Heart right ventricle (tissue), 16 donors: ENCODE measurements at regions not wholly inside any gene's neighbourhood (a gene's known extent, or its start where the extent isn't known, plus 50 kb on each side); places are given as distances from the start of the nearest gene placed in this dataset.

ENCODE experiments used
- ATAC-seq, 8 donors: fragments of 200-7000 bp; cut with Tn5 transposase; one replicate each; pipeline ENCODE4 v1.9.1; 2020; ENCODE audit warnings: mild to moderate bottlenecking in 8 of 8, moderate library complexity in 8 of 8, moderate number of reproducible peaks in 1 of 8
- DNase-seq, 2 donors: peaks; one replicate each; pipeline ENCODE4 v3.0.0-alpha.2; 2020
- H3K27ac ChIP-seq, 10 donors: fragments of 200-600 bp; sonication (generic) in 2 of 10; one replicate each; pipeline versions ENCODE4 v1.5.0 to v1.8.0; 2020 to 2022; ENCODE audit warnings: mild to moderate bottlenecking in 3 of 10
- H3K27me3 ChIP-seq, 7 donors: fragments of 200-600 bp; one replicate each; pipeline ENCODE4 v1.8.0; 2021 to 2022; ENCODE audit warnings: mild to moderate bottlenecking in 2 of 7
- H3K36me3 ChIP-seq, 9 donors: fragments of 200-600 bp; sonication (generic) in 1 of 9; one replicate each; pipeline versions ENCODE4 v1.5.0 to v1.8.0; 2020 to 2022; ENCODE audit warnings: mild to moderate bottlenecking in 2 of 9
- H3K4me1 ChIP-seq, 9 donors: fragments of 200-600 bp; sonication (generic) in 1 of 9; one replicate each; pipeline versions ENCODE4 v1.5.0 to v1.8.0; 2020 to 2022; ENCODE audit warnings: mild to moderate bottlenecking in 4 of 9
- H3K4me3 ChIP-seq, 10 donors: fragments of 200-600 bp; sonication (generic) in 2 of 10; one replicate each; pipeline versions ENCODE4 v1.5.0 to v1.8.0; 2020 to 2022; ENCODE audit warnings: mild to moderate bottlenecking in 7 of 10, moderate library complexity in 2 of 10
- H3K9me3 ChIP-seq, 11 donors: fragments of 200-600 bp in 10 of 11; sonication (generic) in 2 of 11; one replicate each; pipeline versions ENCODE4 v1.5.0 to v1.8.0; 2013 to 2022; ENCODE audit warnings: mild to moderate bottlenecking in 2 of 11, control low read depth in 1 of 11, moderate library complexity in 1 of 11
- CTCF ChIP-seq, 9 donors: fragments of 200-600 bp; sonication (generic) in 2 of 9; IDR thresholded peaks; one replicate each; pipeline versions ENCODE4 v1.5.0 to v1.8.0; 2021 to 2022; ENCODE audit warnings: antibody characterized with exemption in 9 of 9, mild to moderate bottlenecking in 5 of 9, moderate library complexity in 1 of 9
- WGBS, 2 donors: extraction: QIAGEN DNeasy Blood & Tissue Kit; methylation state at CpG; one replicate each; pipeline ENCODE4 v1.1.7; 2013; ENCODE audit warnings: inconsistent platforms in 1 of 2; 5-methylcytosine and 5-hydroxymethylcytosine counted together
- intact Hi-C, 10 donors: fragments of 100-400 bp; cut with DNase I; formaldehyde crosslinking; loops; one replicate each; pipeline versions ENCODE4 v1.11.1 to v1.14.2; 2022
- donor health status: Arrhythmogenic right ventricular cardiomyopathy.
- donor health status: ischemic (EF 13 %, LVEDD 7.1; RV severe dilation, severe dysfunction).
- donor health status: healthy with polysubstance abuse.
- donor health status: DM: no; HTN: yes; CAD: no.
- donor health status: DM: no; HTN: no; CAD: no.
- donor health status: ischemic (EF 25% LVEDD 6.9; RV normal size, moderate dysfunction).
- donor health status: ischemic (EF 25% LVEDD 5.7; RV mildly dilated, moderate dysfunction).
- donor health status: healthy.
- donor health status: DM: yes; HTN: yes; CAD: no.
- donor health status: Ischemic cardiomyopathy.
- donor health status: ischemic (EF 35%, LVEDD 5.7; RV mildly dilated, moderate dysfunction).
- donor health status: nonischemic (EF 11% LVEDD 7.7; RV severe dilation, severe dysfunction).
- donor health status: DM: yes; HTN: yes; CAD: no.
- donor health status: PGD.
- donor health status: ischemic (EF 29% LVEDD 5.4; RV normal size, mild dysfunction).
- donor health status: nonischemic (EF 23%, LVEDD 6.1; RV moderate dilation, normal function).

DNA sequence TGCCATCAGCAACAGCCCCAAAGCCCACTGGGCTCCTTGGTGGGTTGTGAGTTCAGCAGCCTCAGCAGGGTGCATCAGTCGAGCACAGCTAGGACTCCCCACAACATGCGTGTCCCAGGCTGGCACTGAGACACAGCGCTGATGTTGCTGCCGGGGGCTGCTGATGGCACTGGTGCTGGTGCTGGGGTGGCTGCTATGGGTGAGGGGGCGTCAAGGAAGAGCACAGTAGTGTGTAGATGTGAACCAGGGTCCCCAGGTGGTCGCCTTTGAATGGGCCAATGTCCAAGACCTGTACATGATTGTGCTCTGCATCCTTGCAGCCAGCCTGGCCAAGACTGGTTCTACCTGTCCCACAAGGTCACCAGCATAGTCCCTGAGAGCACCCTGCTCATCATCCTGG lies 121.3 kb upstream of the SERPIND1 start:
- TF ChIP-seq CTCF (IDR thresholded peaks at IDR 0.05): no peak
- 87 to 93% methylated on average over 6 of the region's 6 CpGs for WGBS, 2 donors
- Histone ChIP-seq H3K36me3 (no peaks in the 10 kb centered on the region), H3K27me3 (no peaks in the 10 kb centered on the region), H3K9me3 (no peaks in the 10 kb centered on the region), H3K4me3 (no peak overlapping the region), H3K27ac (no peak overlapping the region), H3K4me1 (no peaks in the 10 kb centered on the region)
- no peak for DNase-seq
- no peak for ATAC-seq
- intact Hi-C loops: no loop called here

- H3K4me1 ChIP-seq: no peaks in the 10 kb centered on the region
- no peaks in the 10 kb centered on the region for H3K36me3 ChIP-seq
- DNase-seq: no peak
- peaks cover 0 to 3% (median 0%) of the 10 kb centered on the region in 7 donors for H3K27me3 ChIP-seq
- no peak overlapping the region for H3K4me3 ChIP-seq
- no peak overlapping the region for H3K27ac ChIP-seq
- intact Hi-C loops: no loop called here
- WGBS, 2 donors: 81 to 91% methylated on average over 7 of the region's 7 CpGs
- no peak for TF ChIP-seq CTCF (IDR thresholded peaks at IDR 0.05)
- ATAC-seq: no peak
- no peaks in the 10 kb centered on the region for H3K9me3 ChIP-seq
Observed at GRCh38 chr22:20653012-20653794, 120.7 kb upstream of the SERPIND1 start.

DNA sequence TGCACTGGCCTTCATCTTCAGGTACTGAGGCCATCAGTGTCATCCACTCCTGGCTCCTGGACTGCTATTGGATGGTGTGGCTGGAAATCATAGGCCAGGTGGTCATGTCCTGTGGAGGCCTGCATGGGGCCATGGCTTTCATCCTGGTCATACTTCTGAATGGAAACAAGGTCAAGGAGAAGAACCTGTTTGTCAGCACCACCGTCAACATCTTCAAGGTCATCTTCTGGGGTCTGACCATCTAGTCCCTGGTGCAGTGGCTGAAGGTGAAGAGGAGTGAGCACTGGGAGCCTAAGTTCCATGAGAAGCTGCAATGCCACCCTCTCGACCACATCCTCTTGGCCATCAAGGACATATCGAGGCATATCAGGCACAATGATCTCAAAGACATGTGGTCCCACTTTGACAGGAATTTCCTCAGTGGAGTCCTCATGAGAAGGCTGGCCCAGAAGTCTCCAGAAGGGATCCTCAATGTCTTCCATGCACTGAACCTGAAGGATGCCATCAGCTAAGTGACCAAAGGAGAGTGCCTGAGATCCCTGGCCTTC lies 120.0 kb upstream of the SERPIND1 start:
- no peak overlapping the region for H3K27ac ChIP-seq
- intact Hi-C loops: no loop called here
- TF ChIP-seq CTCF (IDR thresholded peaks at IDR 0.05): no peak
- no peaks in the 10 kb centered on the region for H3K4me1 ChIP-seq
- 86 to 98% methylated on average over 3 of the region's 3 CpGs for WGBS, 2 donors
- H3K9me3 ChIP-seq: no peaks in the 10 kb centered on the region
- peaks cover 0 to 8% (median 0%) of the 10 kb centered on the region in 7 donors for H3K27me3 ChIP-seq
- no peak overlapping the region for H3K4me3 ChIP-seq
- H3K36me3 ChIP-seq: no peaks in the 10 kb centered on the region
- DNase-seq (no peak), ATAC-seq (no peak)

DNA sequence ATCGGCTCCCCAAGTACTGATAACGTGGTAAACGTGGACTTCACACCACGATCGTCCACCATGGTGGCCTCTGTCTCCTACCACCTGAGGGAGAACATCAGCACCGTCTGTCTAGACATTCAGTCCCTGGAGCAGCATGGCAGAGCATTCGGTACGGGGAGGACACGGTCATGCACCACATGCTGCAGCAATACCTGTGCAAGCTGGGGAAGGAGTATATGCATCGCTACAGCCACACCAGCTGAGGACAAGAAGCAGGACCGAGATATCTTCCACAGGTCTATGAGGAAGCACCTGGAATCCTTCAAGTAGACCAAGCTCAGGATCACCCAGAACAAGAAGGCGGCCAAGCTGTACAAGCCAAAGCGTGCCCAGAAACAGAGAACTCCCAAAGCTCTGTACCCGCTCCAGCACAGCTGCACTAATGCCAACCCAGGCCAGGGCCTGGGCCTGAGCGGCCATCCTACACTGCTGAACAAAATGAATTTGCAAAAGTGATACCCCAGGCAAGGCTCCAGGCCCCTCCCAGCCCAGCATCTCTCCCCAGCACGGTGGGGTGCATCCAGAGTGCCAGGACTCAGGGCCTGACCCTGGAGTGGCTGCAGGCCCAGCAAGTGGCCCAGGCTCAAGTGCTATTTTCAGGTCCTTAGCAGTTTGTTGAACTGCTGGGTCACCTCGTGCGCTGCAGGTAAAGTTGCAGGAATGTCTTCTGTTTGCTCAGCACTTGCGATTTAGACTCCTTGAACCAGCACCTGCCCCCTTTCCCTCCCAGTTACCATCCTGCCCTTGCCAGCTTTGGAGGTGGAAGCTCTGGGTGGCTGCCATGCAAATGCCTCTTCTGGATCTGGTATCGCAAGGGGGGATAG lies 119.3 kb upstream of the SERPIND1 start:
- no peak for DNase-seq
- intact Hi-C loops: no loop called here
- H3K9me3 ChIP-seq: no peaks in the 10 kb centered on the region
- no peaks in the 10 kb centered on the region for H3K36me3 ChIP-seq
- no peak overlapping the region for H3K4me3 ChIP-seq
- no peaks in the 10 kb centered on the region for H3K4me1 ChIP-seq
- WGBS, 2 donors: 89 to 91% methylated on average over 20 of the region's 20 CpGs
- H3K27me3 ChIP-seq: peaks cover 0 to 8% (median 0%) of the 10 kb centered on the region in 7 donors
- H3K27ac ChIP-seq: no peak overlapping the region
- peak in 1 of 8 donors; percentile 30 for ATAC-seq
- no peak for TF ChIP-seq CTCF (IDR thresholded peaks at IDR 0.05)
